Epidermal melanocyte (primary cell): ENCODE measurements at regions not wholly inside any gene's neighbourhood (a gene's known extent, or its start where the extent isn't known, plus 50 kb on each side); places are given as distances from the start of the nearest gene placed in this dataset.

Source experiments
- DNase-seq: peaks from one replicate; pipeline ENCODE4 v3.0.0; 2011; ENCODE audit warnings: low spot score; ENCODE audit not compliant: insufficient read length

DNA sequence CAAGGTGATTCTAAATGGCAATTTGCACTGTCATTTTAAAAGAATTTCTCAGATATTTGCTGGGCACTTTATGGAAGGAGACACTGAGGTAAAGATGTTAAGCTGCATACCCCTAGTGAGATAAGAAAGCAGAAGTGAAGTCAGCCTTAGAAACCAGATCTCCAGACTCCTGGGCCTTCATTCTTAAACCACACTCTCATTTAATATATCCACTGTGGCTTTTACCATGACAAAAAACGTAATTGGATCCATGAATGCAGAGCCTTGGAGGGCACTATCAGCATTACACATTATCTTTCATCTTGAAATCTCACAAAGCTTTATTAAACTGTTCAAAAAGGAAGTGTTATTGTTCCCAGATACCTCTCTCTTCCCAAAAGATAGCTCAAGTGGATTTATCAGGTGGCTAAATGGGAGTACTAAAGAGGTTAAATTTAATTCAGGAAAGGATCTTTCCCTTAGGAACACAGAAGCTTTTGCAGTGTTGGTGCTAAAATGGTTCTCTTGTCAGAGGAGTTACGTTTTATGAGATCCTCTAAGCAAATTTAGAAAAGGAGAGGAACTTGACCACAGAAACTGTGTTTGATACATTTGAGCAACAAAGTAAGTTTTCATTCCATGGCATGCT lies 1060.4 kb downstream of the EFNB2 start:
- no peak for DNase-seq

DNA sequence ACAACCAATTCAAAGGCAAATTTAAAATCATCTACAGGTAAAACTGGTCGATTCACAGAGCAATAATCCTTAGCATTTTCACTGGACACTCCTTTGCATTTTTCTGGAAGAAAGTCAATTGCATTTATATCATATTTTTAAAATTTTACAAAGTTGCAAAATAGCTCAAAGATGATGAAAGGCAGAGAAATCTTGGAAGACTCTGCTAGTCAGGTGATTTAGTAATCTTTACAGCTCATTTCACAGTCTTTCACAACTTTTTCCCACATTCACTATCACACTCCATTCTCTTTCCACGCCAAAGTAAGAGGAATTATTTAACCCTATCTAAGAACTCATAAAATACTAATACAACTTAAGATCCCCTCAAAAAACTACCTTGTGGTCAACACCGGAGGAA lies 1063.8 kb downstream of the EFNB2 start:
- no peak for DNase-seq

DNA sequence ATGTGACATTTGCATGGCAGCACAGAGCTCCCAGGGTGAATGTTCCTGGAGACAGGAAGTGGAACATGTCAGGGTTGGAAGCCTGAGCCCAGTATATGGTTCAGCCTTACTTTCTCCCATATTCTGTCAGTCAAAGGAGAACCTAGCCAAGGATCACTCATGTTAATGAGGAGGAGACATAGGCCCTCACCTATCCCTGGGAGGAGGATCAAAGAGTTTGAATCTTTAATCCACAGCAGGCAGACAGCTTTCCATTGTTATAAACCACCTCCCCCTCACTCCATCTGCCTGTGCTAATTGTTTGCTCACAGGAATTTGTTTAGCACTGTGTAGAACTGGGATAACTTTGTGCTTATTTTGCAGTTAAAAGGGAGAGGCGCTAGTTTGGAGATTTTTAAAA lies 1069.1 kb downstream of the EFNB2 start:
- DNase-seq, result no peak

DNA sequence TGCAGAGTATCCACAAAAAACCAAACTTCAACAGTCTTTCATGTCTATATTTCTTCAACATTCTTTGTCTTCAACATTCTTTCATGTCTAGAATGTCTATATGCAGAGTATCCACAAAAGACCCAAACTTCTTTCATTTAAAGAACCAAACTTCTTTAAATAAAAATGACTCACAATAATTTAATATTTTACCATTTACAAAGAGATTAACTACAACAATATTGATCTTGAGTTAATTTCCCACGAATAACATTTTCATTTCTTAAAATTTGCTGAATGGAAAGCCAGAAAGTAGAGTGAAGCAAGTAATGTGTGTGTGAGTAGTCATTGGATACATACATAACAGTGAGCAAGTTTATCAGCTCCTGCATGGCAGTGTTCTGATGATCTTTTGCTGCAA lies 1069.7 kb downstream of the EFNB2 start, which contains the start of gene DAOA:
Gene DAOA, plus strand, starts transcription at position 301 of the 400 bp plus-strand sequence.
- no peak for DNase-seq

DNA sequence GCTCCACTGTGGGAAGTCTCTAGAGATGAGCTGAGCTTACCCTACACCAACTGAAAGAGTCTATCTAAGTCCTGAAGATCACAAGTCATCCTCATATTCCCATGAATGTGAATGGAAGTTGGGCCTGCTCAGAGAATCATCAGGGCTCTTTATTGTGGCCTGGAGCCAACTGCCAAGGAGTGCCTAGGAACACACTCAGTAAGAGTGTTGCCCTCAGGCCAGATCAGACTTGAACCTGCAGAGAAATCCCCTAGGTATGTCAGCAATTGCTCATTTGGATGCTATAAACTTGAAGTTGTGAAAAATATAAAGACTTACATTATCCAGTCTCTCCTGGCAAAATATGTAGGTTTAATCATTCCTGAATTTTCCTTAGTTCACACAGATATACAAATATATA lies 1070.2 kb downstream of the EFNB2 start:
- no peak for DNase-seq

GRCh38 chr13:105464249-105464648 lies 1071.2 kb downstream of the EFNB2 start:
- no peak for DNase-seq

DNA sequence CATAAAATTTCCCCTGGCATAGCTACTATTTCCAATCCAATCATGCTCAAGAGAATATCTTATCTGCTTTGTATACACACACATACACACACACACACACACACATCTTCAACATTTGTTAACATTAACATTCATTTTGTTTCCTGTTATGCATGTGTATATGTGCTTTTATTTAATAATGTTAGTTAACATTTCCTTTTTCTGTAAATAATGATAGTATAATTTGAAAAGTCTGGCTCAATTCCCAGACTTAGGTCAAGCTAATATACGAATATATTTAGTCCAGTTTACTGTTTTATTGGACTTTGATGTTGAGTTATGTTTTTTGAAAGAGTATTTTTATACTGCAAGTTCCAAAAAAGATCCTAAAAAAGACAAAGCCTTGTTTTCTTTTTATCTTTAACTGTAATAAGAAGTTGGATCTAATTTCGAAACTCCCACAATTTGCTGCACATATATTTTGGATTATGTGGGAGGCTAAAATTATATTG lies 1072.4 kb downstream of the EFNB2 start:
- DNase-seq, result no peak

GRCh38 chr13:105462098-105462497 lies 1073.4 kb downstream of the EFNB2 start:
- DNase-seq, result no peak

DNA sequence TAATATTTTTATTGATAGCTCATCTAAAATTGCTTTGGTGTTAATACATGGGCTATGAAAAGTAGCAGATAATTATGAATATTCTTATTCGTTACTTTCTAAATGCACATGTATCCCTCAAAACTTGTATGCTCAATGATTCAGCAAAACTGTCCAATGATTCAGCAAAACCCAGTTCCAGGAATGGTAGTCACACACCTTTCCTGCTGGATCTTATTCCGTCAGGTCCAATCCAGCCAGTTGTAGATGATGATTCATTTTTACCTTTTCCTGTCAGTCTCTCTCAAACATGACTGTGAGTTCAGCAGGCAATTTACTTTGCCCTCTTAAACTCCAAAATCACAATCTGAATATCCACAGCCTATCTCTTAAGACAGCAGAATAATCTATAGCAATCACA lies 1082.6 kb downstream of the EFNB2 start:
- no peak for DNase-seq

DNA sequence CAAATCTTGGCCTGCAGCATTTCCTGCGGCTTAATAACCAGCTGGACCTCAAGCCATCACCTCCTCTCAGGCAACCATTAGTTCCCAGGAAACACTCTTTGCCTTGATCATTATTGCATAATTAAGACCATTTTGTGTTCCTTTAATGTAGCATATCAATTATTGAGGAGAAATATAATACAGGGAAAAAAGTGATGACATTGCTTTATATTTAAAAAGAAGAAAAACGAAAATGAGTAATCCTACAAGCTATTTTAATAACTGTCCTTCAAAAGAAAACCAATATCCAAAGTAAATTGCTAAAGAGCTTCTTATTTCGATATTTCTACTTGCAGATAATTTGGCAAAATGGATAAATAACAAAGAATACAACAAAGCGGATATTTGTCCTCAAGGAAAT lies 1084.7 kb downstream of the EFNB2 start:
- DNase-seq, result no peak

- DNase-seq, result no peak
These were observed 1086.7 kb downstream of the EFNB2 start for GRCh38 chr13:105448811-105449210.

- DNase-seq, result no peak
These were observed 1089.3 kb downstream of the EFNB2 start for GRCh38 chr13:105446197-105446596.

- DNase-seq, result no peak
These were observed 1089.7 kb downstream of the EFNB2 start for GRCh38 chr13:105445796-105446195.

DNA sequence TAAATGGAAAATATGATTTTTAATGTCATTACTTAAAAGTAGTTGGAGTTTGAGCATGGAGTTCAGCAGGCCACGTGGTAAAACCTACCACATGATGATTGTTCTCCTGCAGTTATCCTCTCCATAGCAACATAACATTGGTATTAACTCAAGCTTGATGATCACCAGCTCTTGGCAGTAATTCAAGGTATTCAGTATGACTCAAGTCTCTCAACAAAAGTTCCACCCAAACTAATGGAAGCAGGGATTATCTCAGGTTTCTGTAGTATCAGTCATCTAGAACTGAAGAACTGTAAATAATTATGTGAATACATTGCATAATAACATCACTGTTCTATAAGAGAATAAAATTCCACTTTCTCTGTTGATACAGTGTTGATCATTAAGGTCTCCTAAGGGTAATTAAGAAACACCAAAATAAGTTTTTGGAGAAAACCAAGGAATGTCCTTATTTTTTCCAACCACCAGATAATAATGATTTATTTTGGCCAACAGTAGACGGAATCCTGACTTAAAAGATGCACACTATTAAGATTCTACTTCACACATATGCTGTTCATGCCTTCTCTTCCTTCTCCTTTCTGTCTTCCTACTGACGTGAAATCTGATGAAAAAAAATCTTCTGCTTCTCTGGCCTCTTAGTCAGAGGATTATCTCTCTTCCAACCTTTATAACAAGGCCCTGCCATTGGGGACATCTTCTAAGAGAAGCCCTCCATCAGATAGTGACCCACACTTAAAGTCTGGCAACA lies 1092.3 kb downstream of the EFNB2 start:
- DNase-seq, result peak; percentile 46

- DNase-seq, result no peak
These were observed 1093.4 kb downstream of the EFNB2 start for GRCh38 chr13:105442040-105442439.

GRCh38 chr13:105441051-105441750 lies 1094.3 kb downstream of the EFNB2 start:
- no peak for DNase-seq

GRCh38 chr13:105436943-105437342 lies 1098.5 kb downstream of the EFNB2 start:
- no peak for DNase-seq

GRCh38 chr13:105432438-105432837 lies 1103.0 kb downstream of the EFNB2 start:
- no peak for DNase-seq

DNA sequence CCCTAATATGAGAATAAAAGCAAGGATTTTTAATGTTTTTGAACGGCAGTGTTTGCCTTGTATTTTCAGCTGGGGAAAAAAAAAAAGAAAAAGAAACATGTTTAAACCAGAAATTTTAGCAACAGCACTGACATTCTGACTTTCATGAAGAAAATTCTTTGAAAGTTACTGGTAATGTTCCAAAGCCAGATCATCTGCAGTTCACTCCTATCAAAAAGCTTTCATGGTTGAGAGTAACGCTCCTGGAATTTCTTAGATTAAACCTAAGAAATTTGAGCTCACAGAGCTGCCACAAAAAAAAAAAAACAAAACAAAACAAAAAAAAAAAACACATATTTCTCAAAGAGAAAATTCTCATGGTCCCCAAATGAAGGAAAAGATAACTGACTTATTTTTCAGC lies 1106.7 kb downstream of the EFNB2 start:
- no peak for DNase-seq

DNA sequence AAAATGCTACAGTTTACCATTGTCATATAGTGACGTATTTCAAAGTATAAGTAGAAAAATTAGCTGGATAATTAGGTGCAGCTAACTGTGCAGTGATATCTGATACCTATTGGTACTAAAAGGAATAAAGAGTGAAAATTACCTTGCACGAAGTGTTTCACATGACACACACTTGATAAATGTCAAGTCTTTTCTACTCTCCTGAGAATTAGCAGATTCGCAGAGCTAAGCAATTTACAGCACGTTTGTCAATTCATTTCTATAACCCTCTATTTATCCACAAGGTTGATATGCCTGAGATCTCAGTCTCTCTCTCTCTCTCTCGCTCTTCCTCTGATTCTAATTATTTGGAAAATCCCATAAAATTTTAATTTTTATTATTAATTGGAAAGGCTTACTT lies 1109.0 kb downstream of the EFNB2 start:
- no peak for DNase-seq

DNA sequence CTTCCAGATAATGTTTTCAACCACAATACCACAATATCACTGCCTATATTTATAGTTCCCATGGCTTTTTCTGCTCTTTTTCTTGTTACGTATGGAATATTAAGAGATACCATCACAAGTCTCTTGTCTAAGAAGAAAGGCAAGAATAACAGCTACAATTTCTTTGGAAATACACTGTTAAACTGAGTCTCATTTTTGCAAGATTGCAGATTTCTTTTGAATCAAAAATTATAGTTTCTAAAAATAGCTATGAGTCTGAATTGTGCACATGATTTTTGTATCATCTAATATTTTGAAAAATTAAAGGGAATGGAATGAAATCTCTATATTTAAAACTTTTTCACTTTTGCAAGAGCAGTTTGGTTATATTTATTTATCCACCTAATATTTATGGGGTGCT lies 1120.8 kb downstream of the EFNB2 start:
- DNase-seq, result no peak

- no peak for DNase-seq
These were observed 1123.3 kb downstream of the EFNB2 start for GRCh38 chr13:105412171-105412570.
